Progenitor cell of endocrine pancreas (in vitro differentiated cells): ENCODE measurements at regions not wholly inside any gene's neighbourhood (a gene's known extent, or its start where the extent isn't known, plus 50 kb on each side); places are given as distances from the start of the nearest gene placed in this dataset.

Source experiments
- DNase-seq: peaks from one replicate; pipeline ENCODE4 v3.0.0; 2021; ENCODE audit warnings: low spot score; ENCODE audit not compliant: unreplicated experiment
- H3K27ac Mint-ChIP-seq: 2 replicates; pipeline ENCODE4 v1.8.0; 2021; ENCODE audit warnings: mild to moderate bottlenecking, moderate library complexity, mixed read lengths
- H3K27me3 Mint-ChIP-seq: 2 replicates; pipeline ENCODE4 v1.8.0; 2021; ENCODE audit warnings: mixed read lengths
- H3K36me3 Mint-ChIP-seq: 2 replicates; pipeline ENCODE4 v1.8.0; 2022; ENCODE audit warnings: mixed read lengths; ENCODE audit not compliant: insufficient read depth
- H3K4me1 Mint-ChIP-seq: 2 replicates; pipeline ENCODE4 v1.8.0; 2021; ENCODE audit warnings: low read depth, mixed read lengths
- H3K4me3 Mint-ChIP-seq: 2 replicates; pipeline ENCODE4 v1.8.0; 2021; ENCODE audit warnings: low read depth, mild to moderate bottlenecking, moderate library complexity, mixed read lengths
- H3K9me3 Mint-ChIP-seq: 2 replicates; pipeline ENCODE4 v1.8.0; 2021; ENCODE audit warnings: low read depth, mixed read lengths
- CTCF ChIP-seq: fragments of 200-600 bp; sonication (generic); IDR thresholded peaks from one replicate; pipeline ENCODE4 v1.5.0; 2021; ENCODE audit warnings: antibody characterized with exemption, mild to moderate bottlenecking; ENCODE audit not compliant: unreplicated experiment

DNA sequence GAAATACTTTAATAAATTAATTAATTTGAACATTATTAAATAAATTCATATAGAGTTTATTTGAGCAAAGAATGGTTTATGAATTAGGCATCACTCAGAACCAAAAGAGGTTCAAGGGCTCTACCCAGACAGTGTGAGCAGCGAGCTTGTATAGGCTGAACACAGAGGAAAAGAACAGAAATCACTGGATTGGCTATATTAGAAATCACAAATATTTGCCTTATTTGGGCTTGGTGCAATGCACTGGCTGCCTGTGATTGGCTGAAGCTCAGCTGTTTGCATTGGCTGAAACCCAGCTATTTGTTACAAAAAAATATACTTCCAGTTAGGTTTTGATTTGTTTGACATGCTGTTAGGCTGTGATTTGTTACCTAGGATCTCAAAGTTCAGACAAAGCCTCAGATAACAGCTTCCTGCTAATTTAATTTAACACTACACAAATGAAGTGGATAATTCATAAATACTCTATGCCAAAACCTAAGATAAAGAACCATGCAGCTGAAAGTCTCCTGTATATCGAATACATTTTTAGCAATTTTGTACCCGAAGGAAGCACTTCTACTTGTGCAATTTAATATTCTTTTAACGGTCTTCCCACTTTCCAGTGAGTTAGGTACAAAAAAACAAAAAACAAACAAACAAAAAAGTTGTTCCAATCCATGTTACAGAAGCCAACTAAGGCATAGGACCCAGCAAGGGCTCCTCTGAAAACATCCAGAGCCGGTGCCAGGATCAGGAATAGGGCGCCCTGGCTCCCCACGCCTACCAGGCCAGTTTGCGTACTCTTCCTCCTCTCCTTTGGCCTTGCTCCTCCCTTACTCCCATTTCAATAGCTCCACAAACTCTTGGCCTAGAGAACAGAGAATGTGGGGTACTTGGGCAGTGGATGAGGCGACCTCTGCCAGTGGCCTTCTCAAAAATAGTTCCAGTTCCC lies 179.1 kb downstream of the DUSP10 start:
- no peak for DNase-seq
- no peaks in the 10 kb centered on the region for H3K27me3 Mint-ChIP-seq
- no peaks in the 10 kb centered on the region for H3K36me3 Mint-ChIP-seq
- H3K4me3 Mint-ChIP-seq, result no peak overlapping the region
- H3K9me3 Mint-ChIP-seq, result no peaks in the 10 kb centered on the region
- H3K27ac Mint-ChIP-seq, result peak overlapping the region; percentile 46
- H3K4me1 Mint-ChIP-seq, result peaks cover 8% of the 10 kb centered on the region
- no peak for TF ChIP-seq CTCF

DNA sequence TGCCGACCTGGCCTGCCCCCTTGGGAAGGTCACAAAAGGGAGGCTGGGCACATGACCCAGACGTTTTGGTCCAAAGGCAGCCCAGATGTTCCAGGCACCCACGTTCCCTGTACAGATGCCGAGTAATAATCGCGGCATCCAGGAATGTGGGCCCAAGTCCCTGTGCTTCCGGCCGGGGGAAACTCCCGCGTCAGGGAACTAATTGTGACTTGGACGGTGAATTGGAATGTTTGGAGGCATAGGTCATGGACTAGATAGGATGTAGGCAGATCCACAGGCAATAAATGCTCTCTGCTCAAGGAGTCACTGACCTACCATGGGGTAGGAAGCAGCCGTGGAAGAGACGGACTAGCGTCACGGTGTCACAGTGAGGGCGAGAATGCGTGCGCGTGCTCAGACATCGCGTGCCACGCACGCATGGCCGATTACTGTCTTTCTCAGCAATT lies 178.4 kb downstream of the DUSP10 start:
- Mint-ChIP-seq H3K4me3 (no peak overlapping the region), H3K9me3 (no peaks in the 10 kb centered on the region), H3K27me3 (no peaks in the 10 kb centered on the region), H3K4me1 (peaks cover 12% of the 10 kb centered on the region), H3K27ac (peak overlapping the region; percentile 46), H3K36me3 (no peaks in the 10 kb centered on the region)
- TF ChIP-seq CTCF, result no peak
- DNase-seq, result no peak

- no peaks in the 10 kb centered on the region for H3K36me3 Mint-ChIP-seq
- no peak overlapping the region for H3K4me3 Mint-ChIP-seq
- no peaks in the 10 kb centered on the region for H3K27me3 Mint-ChIP-seq
- TF ChIP-seq CTCF, result no peak
- H3K9me3 Mint-ChIP-seq, result no peaks in the 10 kb centered on the region
- H3K4me1 Mint-ChIP-seq, result peaks cover 14% of the 10 kb centered on the region
- DNase-seq, result no peak
- no peak overlapping the region for H3K27ac Mint-ChIP-seq
These were observed 177.0 kb downstream of the DUSP10 start for GRCh38 chr1:221564891-221565290.

GRCh38 chr1:221565711-221566110 lies 176.2 kb downstream of the DUSP10 start:
- DNase-seq, result no peak
- Mint-ChIP-seq H3K4me3 (no peak overlapping the region), H3K27me3 (no peaks in the 10 kb centered on the region), H3K4me1 (peaks cover 14% of the 10 kb centered on the region), H3K9me3 (no peaks in the 10 kb centered on the region), H3K36me3 (no peaks in the 10 kb centered on the region), H3K27ac (no peak overlapping the region)
- no peak for TF ChIP-seq CTCF

DNA sequence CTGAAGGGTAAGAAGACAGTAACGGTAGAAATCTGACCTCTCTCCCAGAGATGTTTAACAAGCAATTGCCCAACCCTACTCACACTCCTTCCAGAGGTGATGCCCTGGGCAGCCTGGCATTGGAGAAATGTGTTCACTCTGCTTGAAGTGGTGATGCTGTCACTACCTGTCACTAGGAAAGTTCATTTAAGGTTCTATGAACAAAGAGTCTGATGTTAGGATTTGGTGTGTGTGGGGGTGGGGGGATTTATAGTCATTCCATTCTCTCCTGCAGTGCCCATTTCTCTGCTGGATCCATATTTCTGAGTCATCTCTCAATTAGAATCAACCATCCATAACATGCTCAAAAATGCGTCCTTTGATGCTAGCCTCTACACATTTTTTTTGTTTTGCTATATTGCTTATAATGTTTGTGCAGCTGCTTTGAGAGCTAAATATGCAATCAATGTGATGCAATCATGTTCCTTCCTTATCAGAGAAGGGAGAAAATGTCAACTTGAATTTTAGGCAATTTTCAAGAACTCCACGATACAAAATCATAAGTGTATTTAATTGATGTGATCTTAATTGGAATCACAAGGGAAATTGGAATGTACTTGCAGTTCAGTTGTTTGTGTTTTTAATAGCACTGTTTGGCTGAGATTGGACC lies 173.9 kb downstream of the DUSP10 start:
- no peak overlapping the region for H3K27ac Mint-ChIP-seq
- TF ChIP-seq CTCF, result no peak
- H3K4me3 Mint-ChIP-seq, result no peak overlapping the region
- no peaks in the 10 kb centered on the region for H3K9me3 Mint-ChIP-seq
- H3K27me3 Mint-ChIP-seq, result no peaks in the 10 kb centered on the region
- no peaks in the 10 kb centered on the region for H3K36me3 Mint-ChIP-seq
- peaks cover 14% of the 10 kb centered on the region for H3K4me1 Mint-ChIP-seq
- DNase-seq, result no peak
